Ishikawa (cell line): ENCODE measurements at regions not wholly inside any gene's neighbourhood (a gene's known extent, or its start where the extent isn't known, plus 50 kb on each side); places are given as distances from the start of the nearest gene placed in this dataset.

ENCODE experiments used
- CEBPB ChIP-seq: IDR thresholded peaks from 2 replicates; pipeline ENCODE4 v1.6.1; 2012
- CREB1 ChIP-seq: IDR thresholded peaks from 2 replicates; pipeline ENCODE4 v1.6.1; 2012; ENCODE audit warnings: low read depth
- EGR1 ChIP-seq: IDR thresholded peaks from 2 replicates; pipeline ENCODE4 v1.6.1; 2012
- EP300 ChIP-seq: IDR thresholded peaks from 2 replicates; pipeline ENCODE4 v1.6.1; 2012; ENCODE audit warnings: borderline replicate concordance
- FOXM1 ChIP-seq: IDR thresholded peaks from 2 replicates; pipeline ENCODE4 v1.6.1; 2012; ENCODE audit warnings: low read depth, borderline replicate concordance
- MAX ChIP-seq: IDR thresholded peaks from 2 replicates; pipeline ENCODE4 v1.6.1; 2012
- NFIC ChIP-seq: IDR thresholded peaks from 2 replicates; pipeline ENCODE4 v1.6.1; 2012
- RAD21 ChIP-seq: IDR thresholded peaks from 2 replicates; pipeline ENCODE4 v1.6.1; 2012; ENCODE audit warnings: low read depth
- REST ChIP-seq: IDR thresholded peaks from 2 replicates; pipeline ENCODE4 v1.6.1; 2012; ENCODE audit warnings: low read depth, mild to moderate bottlenecking
- TAF1 ChIP-seq: IDR thresholded peaks from 2 replicates; pipeline ENCODE4 v1.6.1; 2012; ENCODE audit warnings: low read depth, mild to moderate bottlenecking
- TCF12 ChIP-seq: IDR thresholded peaks from 2 replicates; pipeline ENCODE4 v1.6.1; 2012; ENCODE audit warnings: low read depth
- TEAD4 ChIP-seq: IDR thresholded peaks from 2 replicates; pipeline ENCODE4 v1.6.1; 2012
- USF1 ChIP-seq: IDR thresholded peaks from 2 replicates; pipeline ENCODE4 v1.6.1; 2012
- YY1 ChIP-seq: IDR thresholded peaks from 2 replicates; pipeline ENCODE4 v1.6.1; 2012; ENCODE audit warnings: low read depth
- ZBTB7A ChIP-seq: IDR thresholded peaks from 2 replicates; pipeline ENCODE4 v1.6.1; 2012; ENCODE audit warnings: low read depth

- TF ChIP-seq EGR1 (no peak), NFIC (no peak), ZBTB7A (no peak), TEAD4 (no peak), TAF1 (no peak), REST (no peak), EP300 (no peak), CEBPB (no peak), CREB1 (no peak), TCF12 (no peak), YY1 (no peak), USF1 (no peak), RAD21 (no peak), FOXM1 (no peak)
Measured at GRCh38 chr1:34618381-34618780, 136.5 kb upstream of the GJB5 start.

- TF ChIP-seq FOXM1 (no peak), RAD21 (no peak), REST (no peak), EP300 (no peak)
Measured at GRCh38 chr1:34619256-34619655, 135.6 kb upstream of the GJB5 start.

GRCh38 chr1:34621916-34622315, 132.9 kb upstream of the GJB5 start:
- no peak for TF ChIP-seq TAF1
- no peak for TF ChIP-seq USF1
- TF ChIP-seq CEBPB = no peak
- TF ChIP-seq FOXM1 = no peak
- no peak for TF ChIP-seq CREB1
- no peak for TF ChIP-seq EP300
- no peak for TF ChIP-seq NFIC
- TF ChIP-seq EGR1 = no peak
- no peak for TF ChIP-seq RAD21

GRCh38 chr1:34625521-34626015, 129.3 kb upstream of the GJB5 start:
- TF ChIP-seq TCF12 = no peak
- no peak for TF ChIP-seq RAD21
- TF ChIP-seq EGR1 = no peak
- no peak for TF ChIP-seq CEBPB
- TF ChIP-seq EP300 = no peak
- no peak for TF ChIP-seq NFIC
- TF ChIP-seq USF1 = no peak
- no peak for TF ChIP-seq REST
- TF ChIP-seq YY1 = no peak
- no peak for TF ChIP-seq TAF1
- no peak for TF ChIP-seq FOXM1
- no peak for TF ChIP-seq CREB1

- TF ChIP-seq YY1 (no peak), TEAD4 (no peak), CEBPB (no peak), FOXM1 (no peak), NFIC (no peak), MAX (no peak)
Measured at GRCh38 chr1:34627465-34628240, 127.2 kb upstream of the GJB5 start.
